ENCODE measurements at regions not wholly inside any gene's neighbourhood (a gene's known extent, or its start where the extent isn't known, plus 50 kb on each side); places are given as distances from the start of the nearest gene placed in this dataset.

- no peak for DNase-seq
- POLR2A ChIA-PET = no interaction called here
- no peaks in the 10 kb centered on the region for H3K4me1 Mint-ChIP-seq
- no peak for ATAC-seq (ENCODE audit: low read depth)
- no peak overlapping the region for H3K4me3 Mint-ChIP-seq
- H3K27me3 Mint-ChIP-seq = peaks cover 2% of the 10 kb centered on the region
- no peaks in the 10 kb centered on the region for H3K36me3 Mint-ChIP-seq
- no peak overlapping the region for H3K27ac Mint-ChIP-seq
- no peaks in the 10 kb centered on the region for H3K9me3 Mint-ChIP-seq
These were observed 95.9 kb upstream of the ZFHX3 start for GRCh38 chr16:73143576-73144422.

- Mint-ChIP-seq H3K4me3 (no peak overlapping the region), H3K27ac (no peak overlapping the region), H3K9me3 (no peaks in the 10 kb centered on the region), H3K4me1 (no peaks in the 10 kb centered on the region), H3K27me3 (peaks cover 2% of the 10 kb centered on the region), H3K36me3 (no peaks in the 10 kb centered on the region)
- POLR2A ChIA-PET = no interaction called here
- DNase-seq (no peak), ATAC-seq (ENCODE audit: low read depth) (no peak)
These were observed 95.1 kb upstream of the ZFHX3 start for GRCh38 chr16:73143002-73143401.

- Mint-ChIP-seq H3K27me3 (peaks cover 2% of the 10 kb centered on the region), H3K9me3 (no peaks in the 10 kb centered on the region), H3K4me1 (no peaks in the 10 kb centered on the region), H3K27ac (no peak overlapping the region), H3K4me3 (no peak overlapping the region), H3K36me3 (no peaks in the 10 kb centered on the region)
- no peak for ATAC-seq (ENCODE audit: low read depth)
- POLR2A ChIA-PET = no interaction called here
- no peak for DNase-seq
These were observed 94.3 kb upstream of the ZFHX3 start for GRCh38 chr16:73142053-73142854.

- Mint-ChIP-seq H3K27ac (no peak overlapping the region), H3K27me3 (peaks cover 2% of the 10 kb centered on the region), H3K4me1 (no peaks in the 10 kb centered on the region), H3K9me3 (no peaks in the 10 kb centered on the region), H3K36me3 (no peaks in the 10 kb centered on the region), H3K4me3 (no peak overlapping the region)
- DNase-seq (no peak), ATAC-seq (ENCODE audit: low read depth) (no peak)
- POLR2A ChIA-PET = no interaction called here
These were observed 93.0 kb upstream of the ZFHX3 start for GRCh38 chr16:73140929-73141328.

- no peak for ATAC-seq (ENCODE audit: low read depth)
- no peak for DNase-seq
- H3K27me3 Mint-ChIP-seq = no peaks in the 10 kb centered on the region
- no peaks in the 10 kb centered on the region for H3K36me3 Mint-ChIP-seq
- no peak overlapping the region for H3K27ac Mint-ChIP-seq
- no peak overlapping the region for H3K4me3 Mint-ChIP-seq
- POLR2A ChIA-PET = no interaction called here
- no peaks in the 10 kb centered on the region for H3K9me3 Mint-ChIP-seq
- no peaks in the 10 kb centered on the region for H3K4me1 Mint-ChIP-seq
These were observed 83.4 kb upstream of the ZFHX3 start for GRCh38 chr16:73131156-73131862.

GRCh38 chr16:73129455-73129854 is 81.5 kb upstream of the ZFHX3 start:
- POLR2A ChIA-PET = no interaction called here
- no peaks in the 10 kb centered on the region for H3K4me1 Mint-ChIP-seq
- no peak for ATAC-seq (ENCODE audit: low read depth)

GRCh38 chr16:73126525-73126853 is 78.6 kb upstream of the ZFHX3 start:
- Mint-ChIP-seq H3K27ac (no peak overlapping the region), H3K9me3 (no peaks in the 10 kb centered on the region), H3K4me1 (peaks cover 9% of the 10 kb centered on the region), H3K27me3 (no peaks in the 10 kb centered on the region), H3K4me3 (no peak overlapping the region), H3K36me3 (no peaks in the 10 kb centered on the region)
- ATAC-seq (ENCODE audit: low read depth) (no peak), DNase-seq (no peak)
- POLR2A ChIA-PET = no interaction called here

More at GRCh38 chr16:73129455-73129854, 81.5 kb upstream of the ZFHX3 start:
- Mint-ChIP-seq H3K36me3 (no peaks in the 10 kb centered on the region), H3K27ac (no peak overlapping the region), H3K4me3 (no peak overlapping the region), H3K27me3 (no peaks in the 10 kb centered on the region), H3K9me3 (no peaks in the 10 kb centered on the region)
- no peak for DNase-seq

- peaks cover 9% of the 10 kb centered on the region for H3K4me1 Mint-ChIP-seq
- DNase-seq (no peak), ATAC-seq (ENCODE audit: low read depth) (no peak)
- no peaks in the 10 kb centered on the region for H3K36me3 Mint-ChIP-seq
- H3K27ac Mint-ChIP-seq = no peak overlapping the region
- H3K27me3 Mint-ChIP-seq = no peaks in the 10 kb centered on the region
- no peaks in the 10 kb centered on the region for H3K9me3 Mint-ChIP-seq
- POLR2A ChIA-PET = no interaction called here
- H3K4me3 Mint-ChIP-seq = no peak overlapping the region
These were observed 78.1 kb upstream of the ZFHX3 start for GRCh38 chr16:73125850-73126524.

GRCh38 chr16:73124665-73125375 is 76.9 kb upstream of the ZFHX3 start:
- Mint-ChIP-seq H3K27me3 (no peaks in the 10 kb centered on the region), H3K4me1 (peaks cover 9% of the 10 kb centered on the region), H3K4me3 (no peak overlapping the region), H3K27ac (no peak overlapping the region), H3K9me3 (no peaks in the 10 kb centered on the region), H3K36me3 (no peaks in the 10 kb centered on the region)
- POLR2A ChIA-PET = no interaction called here
- no peak for ATAC-seq (ENCODE audit: low read depth)
- DNase-seq = no peak

GRCh38 chr16:73124097-73124652 is 76.2 kb upstream of the ZFHX3 start:
- Mint-ChIP-seq H3K27ac (no peak overlapping the region), H3K4me3 (no peak overlapping the region), H3K9me3 (no peaks in the 10 kb centered on the region), H3K36me3 (no peaks in the 10 kb centered on the region), H3K27me3 (no peaks in the 10 kb centered on the region), H3K4me1 (peaks cover 9% of the 10 kb centered on the region)
- POLR2A ChIA-PET = no interaction called here
- DNase-seq (no peak), ATAC-seq (ENCODE audit: low read depth) (no peak)

- H3K9me3 Mint-ChIP-seq = no peaks in the 10 kb centered on the region
- no peaks in the 10 kb centered on the region for H3K36me3 Mint-ChIP-seq
- POLR2A ChIA-PET = interaction anchor here (0.6 kb wide), 1 partner anchor 692 kb away, joined by 3 read pairs; no protein-coding TSS in a partner anchor
- peak overlapping the region; percentile 52 for H3K4me3 Mint-ChIP-seq
- DNase-seq (peak; percentile 26), ATAC-seq (ENCODE audit: low read depth) (peak; percentile 88)
- H3K27me3 Mint-ChIP-seq = no peaks in the 10 kb centered on the region
- peak overlapping the region; percentile 82 for H3K27ac Mint-ChIP-seq
- peaks cover 9% of the 10 kb centered on the region for H3K4me1 Mint-ChIP-seq
These were observed 74.9 kb upstream of the ZFHX3 start for GRCh38 chr16:73122604-73123391.

- POLR2A ChIA-PET = no interaction called here
- DNase-seq = no peak
- H3K4me3 Mint-ChIP-seq = no peak overlapping the region
- no peak overlapping the region for H3K27ac Mint-ChIP-seq
- H3K36me3 Mint-ChIP-seq = no peaks in the 10 kb centered on the region
- H3K9me3 Mint-ChIP-seq = no peaks in the 10 kb centered on the region
- H3K27me3 Mint-ChIP-seq = no peaks in the 10 kb centered on the region
- H3K4me1 Mint-ChIP-seq = no peaks in the 10 kb centered on the region
- no peak for ATAC-seq (ENCODE audit: low read depth)
These were observed 68.6 kb upstream of the ZFHX3 start for GRCh38 chr16:73116576-73116975.

All from activated naive CD8-positive, alpha-beta T cell treated with anti-CD3 and anti-CD28 coated beads, Interleukin-2, amount 10 ng/mL, durations not matched to agents 7 days and 5 days (primary cell).